Caco-2 (cell line): ENCODE measurements at regions not wholly inside any gene's neighbourhood (a gene's known extent, or its start where the extent isn't known, plus 50 kb on each side); places are given as distances from the start of the nearest gene placed in this dataset.

Experiments
- BruUV-seq: library from RNA; stranded (reverse); fragments of 400-500 nt; replicated peaks from 2 replicates; lab custom pipeline; 2021; lab: Mats Ljungman, UMichigan
- CTCF ChIA-PET: fragments of 300-600 bp; sonication (Branson Sonifier 250); formaldehyde crosslinking; loops from one replicate; lab custom pipeline; 2022; ENCODE audit warnings: antibody characterized with exemption; lab: Charles Lee
- POLR2A ChIA-PET: fragments of 300-600 bp; sonication (Branson Sonifier 250); formaldehyde crosslinking; loops from one replicate; lab custom pipeline; 2022; ENCODE audit warnings: antibody characterized with exemption; lab: Charles Lee
- DNase-seq, 2 experiments: peaks; one replicate each; pipeline versions ENCODE4 v3.0.0 to v3.0.0-alpha.2; 2020 to 2022
- H3K27me3 ChIP-seq: replicated peaks from 2 replicates; pipeline ENCODE4 v1.6.0; 2011; ENCODE audit warnings: low read length; ENCODE audit not compliant: control insufficient read depth, insufficient read depth
- H3K36me3 ChIP-seq: 2 replicates; pipeline ENCODE4 v1.5.1; 2011; ENCODE audit warnings: low read length; ENCODE audit not compliant: control insufficient read depth, insufficient read depth
- H3K4me1 ChIP-seq: fragments of 250-450 bp; sonication (Bioruptor Pico); 2 replicates; pipeline ENCODE4 v1.5.1; 2020; ENCODE audit warnings: mild to moderate bottlenecking
- H3K4me3 ChIP-seq: 2 replicates; pipeline ENCODE4 v1.5.1; 2011; ENCODE audit warnings: low read depth, mild to moderate bottlenecking, control low read depth, low read length
- H3K9me3 ChIP-seq: fragments of 250-450 bp; sonication (Bioruptor Pico); 2 replicates; pipeline ENCODE4 v1.5.1; 2020; ENCODE audit warnings: mild to moderate bottlenecking, moderate library complexity
- H3K27ac Mint-ChIP-seq: one replicate; pipeline ENCODE4 v1.8.0; 2022; ENCODE audit warnings: mixed read lengths; ENCODE audit not compliant: unreplicated experiment
- H3K27me3 Mint-ChIP-seq: one replicate; pipeline ENCODE4 v1.8.0; 2022; ENCODE audit warnings: mixed read lengths; ENCODE audit not compliant: insufficient read depth, unreplicated experiment
- H3K36me3 Mint-ChIP-seq: one replicate; pipeline ENCODE4 v1.8.0; 2022; ENCODE audit warnings: mild to moderate bottlenecking, mixed read lengths; ENCODE audit not compliant: insufficient read depth, unreplicated experiment
- H3K4me1 Mint-ChIP-seq: one replicate; pipeline ENCODE4 v1.8.0; 2022; ENCODE audit warnings: low read depth, mixed read lengths; ENCODE audit not compliant: unreplicated experiment
- H3K4me3 Mint-ChIP-seq: one replicate; pipeline ENCODE4 v1.8.0; 2022; ENCODE audit warnings: mild to moderate bottlenecking, moderate library complexity, mixed read lengths; ENCODE audit not compliant: unreplicated experiment
- H3K9me3 Mint-ChIP-seq: one replicate; pipeline ENCODE4 v1.8.0; 2022; ENCODE audit warnings: mixed read lengths; ENCODE audit not compliant: unreplicated experiment
- intact Hi-C: fragments of 100-400 bp; cut with micrococcal nuclease; formaldehyde crosslinking; loops from one replicate; pipeline ENCODE4 v1.10.0; 2022; ENCODE audit not compliant: unreplicated experiment
- TF ChIP-seq, protein P1 (sequence below), 2 experiments: fragments of 200-600 bp in 1 of 2; IDR thresholded peaks; 1 replicate in 1 of 2; 2 replicates in 1 of 2; pipeline versions ENCODE4 v1.5.1 to v1.8.0; 2011 to 2022; ENCODE audit warnings: antibody characterized with exemption in 1 of 2, control low read depth in 1 of 2, inconsistent platforms in 1 of 2, low read depth in 1 of 2, low read length in 1 of 2, mild to moderate bottlenecking in 1 of 2, moderate library complexity in 1 of 2; ENCODE audit not compliant: insufficient read depth in 1 of 2, severe bottlenecking in 1 of 2, unreplicated experiment in 1 of 2

DNA sequence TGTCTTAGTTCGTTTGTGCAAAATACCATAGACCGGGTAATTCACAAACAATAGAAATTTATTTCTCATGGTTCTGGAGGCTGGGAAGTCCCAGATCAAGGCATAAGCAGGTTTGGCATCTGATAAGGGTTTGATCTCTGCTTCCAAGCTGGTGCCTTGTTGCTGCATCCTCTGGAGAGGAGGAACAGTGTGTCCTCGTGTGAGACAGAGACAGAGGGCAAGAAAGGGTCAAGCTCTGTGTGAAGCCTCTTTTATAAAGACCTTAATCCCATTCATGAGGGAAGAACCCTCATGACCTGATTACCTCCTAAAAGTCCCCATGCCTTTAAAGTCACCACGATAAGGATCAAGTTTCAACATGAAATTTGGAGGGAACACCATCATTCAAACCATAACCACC lies 55.8 kb upstream of the TANC2 start:
- POLR2A ChIA-PET, result no interaction called here
- intact Hi-C loops, result no loop called here
- Histone ChIP-seq H3K4me3 (no peak overlapping the region), H3K9me3 (peaks cover 3% of the 10 kb centered on the region; the same call in 1 of the 2 replicates), H3K36me3 (no peaks in the 10 kb centered on the region), H3K27me3 (no peaks in the 10 kb centered on the region; the same call in 1 of the 2 replicates), H3K4me1 (no peaks in the 10 kb centered on the region)
- Mint-ChIP-seq H3K9me3 (peaks cover 10% of the 10 kb centered on the region), H3K36me3 (no peaks in the 10 kb centered on the region), H3K4me3 (no peak overlapping the region), H3K27ac (no peak overlapping the region), H3K27me3 (peaks cover 16% of the 10 kb centered on the region), H3K4me1 (no peaks in the 10 kb centered on the region)
- no peak for DNase-seq
- CTCF ChIA-PET, result no interaction called here
- no TSS peak for BruUV-seq
- TF ChIP-seq, protein P1, sequence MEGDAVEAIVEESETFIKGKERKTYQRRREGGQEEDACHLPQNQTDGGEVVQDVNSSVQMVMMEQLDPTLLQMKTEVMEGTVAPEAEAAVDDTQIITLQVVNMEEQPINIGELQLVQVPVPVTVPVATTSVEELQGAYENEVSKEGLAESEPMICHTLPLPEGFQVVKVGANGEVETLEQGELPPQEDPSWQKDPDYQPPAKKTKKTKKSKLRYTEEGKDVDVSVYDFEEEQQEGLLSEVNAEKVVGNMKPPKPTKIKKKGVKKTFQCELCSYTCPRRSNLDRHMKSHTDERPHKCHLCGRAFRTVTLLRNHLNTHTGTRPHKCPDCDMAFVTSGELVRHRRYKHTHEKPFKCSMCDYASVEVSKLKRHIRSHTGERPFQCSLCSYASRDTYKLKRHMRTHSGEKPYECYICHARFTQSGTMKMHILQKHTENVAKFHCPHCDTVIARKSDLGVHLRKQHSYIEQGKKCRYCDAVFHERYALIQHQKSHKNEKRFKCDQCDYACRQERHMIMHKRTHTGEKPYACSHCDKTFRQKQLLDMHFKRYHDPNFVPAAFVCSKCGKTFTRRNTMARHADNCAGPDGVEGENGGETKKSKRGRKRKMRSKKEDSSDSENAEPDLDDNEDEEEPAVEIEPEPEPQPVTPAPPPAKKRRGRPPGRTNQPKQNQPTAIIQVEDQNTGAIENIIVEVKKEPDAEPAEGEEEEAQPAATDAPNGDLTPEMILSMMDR (IDR thresholded peaks at IDR 0.05; ENCODE audit: insufficient read depth in 1 of 2, low read depth in 1 of 2, low read length in 1 of 2, severe bottlenecking in 1 of 2, unreplicated experiment in 1 of 2), result no peak

GRCh38 chr17:62907961-62908360 lies 58.1 kb upstream of the TANC2 start:
- Mint-ChIP-seq H3K27ac (no peak overlapping the region), H3K9me3 (peaks cover 10% of the 10 kb centered on the region), H3K36me3 (no peaks in the 10 kb centered on the region), H3K27me3 (peaks cover 9% of the 10 kb centered on the region), H3K4me1 (no peaks in the 10 kb centered on the region), H3K4me3 (no peak overlapping the region)
- no peaks in the 10 kb centered on the region; the same call in 1 of the 2 replicates for H3K27me3 ChIP-seq
- TF ChIP-seq, protein P1 (IDR thresholded peaks at IDR 0.05; ENCODE audit: insufficient read depth in 1 of 2, low read depth in 1 of 2, low read length in 1 of 2, severe bottlenecking in 1 of 2, unreplicated experiment in 1 of 2), result no peak
- ChIA-PET POLR2A (no interaction called here), CTCF (no interaction called here)
- H3K9me3 ChIP-seq, result peaks cover 3% of the 10 kb centered on the region; the same call in 1 of the 2 replicates
- no peak for DNase-seq
- BruUV-seq, result no TSS peak
- no peaks in the 10 kb centered on the region for H3K36me3 ChIP-seq
- no peaks in the 10 kb centered on the region for H3K4me1 ChIP-seq
- H3K4me3 ChIP-seq, result no peak overlapping the region
- intact Hi-C loops, result no loop called here

DNA sequence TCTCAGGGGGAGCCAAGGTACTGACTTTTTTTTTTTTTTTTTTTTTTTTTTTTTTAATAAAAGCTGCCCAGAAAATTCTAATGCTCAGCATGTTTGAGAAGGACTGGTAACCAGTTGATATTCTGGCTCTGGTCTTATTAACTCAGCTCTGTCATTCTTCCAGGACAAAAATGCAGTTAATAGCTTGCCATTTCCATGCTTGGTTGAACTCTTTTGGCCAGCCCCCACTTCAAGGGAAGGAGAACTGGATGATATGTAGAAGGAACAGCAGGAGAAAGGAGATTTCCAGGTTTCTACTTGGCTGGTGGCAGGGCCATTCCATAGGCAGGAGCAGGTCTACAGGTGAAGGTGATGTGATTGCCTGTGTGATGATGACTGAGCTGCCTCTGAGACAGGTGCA lies 59.2 kb upstream of the TANC2 start:
- H3K9me3 Mint-ChIP-seq, result peaks cover under 1% of the 10 kb centered on the region
- Histone ChIP-seq H3K27me3 (no peaks in the 10 kb centered on the region; the same call in 1 of the 2 replicates), H3K4me1 (no peaks in the 10 kb centered on the region), H3K9me3 (no peaks in the 10 kb centered on the region), H3K4me3 (no peak overlapping the region), H3K36me3 (no peaks in the 10 kb centered on the region)
- CTCF ChIA-PET, result no interaction called here
- POLR2A ChIA-PET, result no interaction called here
- peaks cover 5% of the 10 kb centered on the region for H3K27me3 Mint-ChIP-seq
- H3K36me3 Mint-ChIP-seq, result no peaks in the 10 kb centered on the region
- H3K4me1 Mint-ChIP-seq, result no peaks in the 10 kb centered on the region
- no peak overlapping the region for H3K4me3 Mint-ChIP-seq
- no peak for DNase-seq
- intact Hi-C loops, result no loop called here
- H3K27ac Mint-ChIP-seq, result no peak overlapping the region
- TF ChIP-seq, protein P1 (IDR thresholded peaks at IDR 0.05; ENCODE audit: insufficient read depth in 1 of 2, low read depth in 1 of 2, low read length in 1 of 2, severe bottlenecking in 1 of 2, unreplicated experiment in 1 of 2), result no peak
- BruUV-seq, result no TSS peak
